ENCODE measurements at regions not wholly inside any gene's neighbourhood (a gene's known extent, or its start where the extent isn't known, plus 50 kb on each side); places are given as distances from the start of the nearest gene placed in this dataset.
A peak's percentile ranks its signal among the peaks of the same experiment; 100 is the strongest.

- H3K27ac ChIP-seq (ENCODE audit: low read depth in 1 of 3, low read length in 2 of 3), result no peak overlapping the region
- FAIRE-seq (no peak), DNase-seq (no peak)
- no peaks in the 10 kb centered on the region for H3K9me3 ChIP-seq (ENCODE audit: control insufficient read depth in 2 of 2, insufficient read depth in 1 of 2, low read depth in 1 of 2, low read length in 1 of 2)
- no peaks in the 10 kb centered on the region for H3K4me1 ChIP-seq (ENCODE audit: control insufficient read depth in 3 of 3, insufficient read depth in 2 of 3, low read depth in 1 of 3, low read length in 2 of 3)
- H3K27me3 ChIP-seq (ENCODE audit: control insufficient read depth in 3 of 3, insufficient read depth in 3 of 3, low read length in 3 of 3), result no peaks in the 10 kb centered on the region
- H3K4me3 ChIP-seq (ENCODE audit: low read depth in 1 of 3, low read length in 3 of 3), result no peak overlapping the region
- H3K36me3 ChIP-seq (ENCODE audit: control insufficient read depth in 3 of 3, insufficient read depth in 2 of 3, low read depth in 1 of 3, low read length in 3 of 3), result no peaks in the 10 kb centered on the region
- 41 to 76% (median 63%) methylated on average over 1 of the region's 1 CpG for WGBS, 3 donors
Measured at GRCh38 chr3:7957024-7957423, 544.6 kb upstream of the LMCD1 start.

DNA sequence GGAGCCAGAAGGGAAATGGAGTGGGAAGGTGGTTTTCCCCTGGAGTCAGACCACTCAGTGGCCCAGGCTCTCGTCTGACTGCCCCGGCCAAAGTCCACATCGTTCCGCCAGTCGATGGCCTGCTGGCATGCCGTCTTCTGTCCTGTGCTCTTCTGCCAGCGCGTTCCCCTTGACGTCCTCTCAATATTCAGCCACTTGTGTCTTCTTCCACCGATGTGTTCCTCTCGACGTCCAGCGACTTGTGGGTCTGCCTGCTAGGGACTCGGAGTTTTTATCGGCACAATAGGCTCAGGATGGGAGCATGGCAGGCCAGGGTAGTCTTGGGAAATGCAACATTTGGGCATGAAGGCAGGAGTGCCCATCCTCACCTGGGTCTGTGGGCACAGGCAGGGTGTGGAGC lies 542.5 kb upstream of the LMCD1 start:
- 91 to 94% (median 94%) methylated on average over 15 of the region's 15 CpGs for WGBS, 3 donors
- H3K9me3 ChIP-seq (ENCODE audit: control insufficient read depth in 2 of 2, insufficient read depth in 1 of 2, low read depth in 1 of 2, low read length in 1 of 2), result no peaks in the 10 kb centered on the region
- FAIRE-seq, result no peak
- H3K4me1 ChIP-seq (ENCODE audit: control insufficient read depth in 3 of 3, insufficient read depth in 2 of 3, low read depth in 1 of 3, low read length in 2 of 3), result no peaks in the 10 kb centered on the region
- H3K27ac ChIP-seq (ENCODE audit: low read depth in 1 of 3, low read length in 2 of 3), result no peak overlapping the region
- no peaks in the 10 kb centered on the region for H3K27me3 ChIP-seq (ENCODE audit: control insufficient read depth in 3 of 3, insufficient read depth in 3 of 3, low read length in 3 of 3)
- H3K36me3 ChIP-seq (ENCODE audit: control insufficient read depth in 3 of 3, insufficient read depth in 2 of 3, low read depth in 1 of 3, low read length in 3 of 3), result no peaks in the 10 kb centered on the region
- no peak overlapping the region for H3K4me3 ChIP-seq (ENCODE audit: low read depth in 1 of 3, low read length in 3 of 3)
- DNase-seq, result no peak

DNA sequence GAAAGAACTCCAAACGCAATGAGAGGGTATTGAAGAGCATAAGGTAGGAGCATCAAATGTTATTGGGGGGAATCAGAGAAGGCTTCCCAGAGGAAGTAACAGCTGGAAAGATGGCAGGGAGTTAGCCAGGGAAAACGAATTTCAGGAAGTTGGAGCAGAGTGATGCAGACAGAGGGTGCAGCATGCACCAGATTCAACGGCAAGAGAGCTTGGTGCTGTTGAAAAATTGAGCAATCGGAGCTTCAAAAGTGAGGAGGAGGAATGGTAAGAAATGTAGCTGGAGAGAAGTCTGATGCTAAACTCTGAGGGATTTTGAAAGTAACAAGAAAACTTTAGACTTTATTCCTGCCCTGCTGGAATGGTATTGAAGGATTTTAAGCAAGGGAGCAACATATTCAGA lies 541.0 kb upstream of the LMCD1 start:
- Histone ChIP-seq H3K36me3 (ENCODE audit: control insufficient read depth in 3 of 3, insufficient read depth in 2 of 3, low read depth in 1 of 3, low read length in 3 of 3) (no peaks in the 10 kb centered on the region), H3K27me3 (ENCODE audit: control insufficient read depth in 3 of 3, insufficient read depth in 3 of 3, low read length in 3 of 3) (no peaks in the 10 kb centered on the region), H3K4me3 (ENCODE audit: low read depth in 1 of 3, low read length in 3 of 3) (no peak overlapping the region), H3K27ac (ENCODE audit: low read depth in 1 of 3, low read length in 2 of 3) (no peak overlapping the region), H3K9me3 (ENCODE audit: control insufficient read depth in 2 of 2, insufficient read depth in 1 of 2, low read depth in 1 of 2, low read length in 1 of 2) (no peaks in the 10 kb centered on the region), H3K4me1 (ENCODE audit: control insufficient read depth in 3 of 3, insufficient read depth in 2 of 3, low read depth in 1 of 3, low read length in 2 of 3) (no peaks in the 10 kb centered on the region)
- FAIRE-seq (no peak), DNase-seq (no peak)
- WGBS, 3 donors, result 71 to 73% (median 72%) methylated on average over 4 of the region's 4 CpGs

DNA sequence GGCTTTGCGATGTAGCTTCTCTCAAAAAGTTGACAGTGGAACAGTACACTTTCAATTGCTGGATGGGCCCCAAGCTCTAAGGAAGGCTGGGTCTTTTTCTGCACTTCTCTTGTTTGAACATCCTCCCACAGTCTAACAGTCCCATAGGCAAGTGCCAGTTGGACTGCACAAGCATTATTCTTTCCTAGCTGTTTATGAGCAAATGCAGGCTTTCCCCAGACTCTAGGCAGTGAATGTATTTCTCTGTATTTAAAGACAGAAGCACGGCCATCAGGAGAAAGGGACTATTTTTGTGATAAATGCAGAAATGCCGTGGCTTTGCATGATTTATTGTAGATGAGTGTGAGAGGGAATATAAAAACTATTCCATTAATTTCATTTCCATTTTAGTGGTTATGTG lies 539.3 kb upstream of the LMCD1 start:
- no peak for DNase-seq
- Histone ChIP-seq H3K36me3 (ENCODE audit: control insufficient read depth in 3 of 3, insufficient read depth in 2 of 3, low read depth in 1 of 3, low read length in 3 of 3) (no peaks in the 10 kb centered on the region), H3K9me3 (ENCODE audit: control insufficient read depth in 2 of 2, insufficient read depth in 1 of 2, low read depth in 1 of 2, low read length in 1 of 2) (no peaks in the 10 kb centered on the region), H3K27ac (ENCODE audit: low read depth in 1 of 3, low read length in 2 of 3) (no peak overlapping the region), H3K4me1 (ENCODE audit: control insufficient read depth in 3 of 3, insufficient read depth in 2 of 3, low read depth in 1 of 3, low read length in 2 of 3) (no peaks in the 10 kb centered on the region), H3K27me3 (ENCODE audit: control insufficient read depth in 3 of 3, insufficient read depth in 3 of 3, low read length in 3 of 3) (no peaks in the 10 kb centered on the region), H3K4me3 (ENCODE audit: low read depth in 1 of 3, low read length in 3 of 3) (no peak overlapping the region)
- no peak for FAIRE-seq
- WGBS, 3 donors, result 39 to 63% (median 53%) methylated on average over 3 of the region's 3 CpGs

DNA sequence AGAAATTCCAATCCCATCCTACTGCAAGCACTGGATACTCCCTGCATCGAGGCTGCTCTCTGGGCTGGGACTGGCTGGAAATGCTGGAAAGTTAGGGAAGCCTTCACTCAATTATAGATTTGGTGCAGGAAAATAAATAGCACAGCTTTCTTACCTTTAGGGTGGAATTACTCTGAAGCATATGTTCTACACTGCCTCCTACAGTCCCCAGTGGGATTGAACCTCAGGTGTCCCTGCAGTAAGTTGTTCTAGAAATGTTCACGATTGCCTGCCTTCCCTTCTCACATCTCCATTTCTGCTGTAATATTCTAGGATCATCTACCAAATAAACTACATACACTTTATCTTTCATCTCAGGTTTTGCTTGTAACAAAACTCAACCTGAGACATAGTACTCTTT lies 536.7 kb upstream of the LMCD1 start:
- FAIRE-seq (no peak), DNase-seq (peak in 1 of 2 donors; percentile 4)
- Histone ChIP-seq H3K9me3 (ENCODE audit: control insufficient read depth in 2 of 2, insufficient read depth in 1 of 2, low read depth in 1 of 2, low read length in 1 of 2) (no peaks in the 10 kb centered on the region), H3K27me3 (ENCODE audit: control insufficient read depth in 3 of 3, insufficient read depth in 3 of 3, low read length in 3 of 3) (no peaks in the 10 kb centered on the region), H3K27ac (ENCODE audit: low read depth in 1 of 3, low read length in 2 of 3) (no peak overlapping the region), H3K4me1 (ENCODE audit: control insufficient read depth in 3 of 3, insufficient read depth in 2 of 3, low read depth in 1 of 3, low read length in 2 of 3) (no peaks in the 10 kb centered on the region), H3K36me3 (ENCODE audit: control insufficient read depth in 3 of 3, insufficient read depth in 2 of 3, low read depth in 1 of 3, low read length in 3 of 3) (no peaks in the 10 kb centered on the region), H3K4me3 (ENCODE audit: low read depth in 1 of 3, low read length in 3 of 3) (no peak overlapping the region)
- WGBS, 3 donors, result 46 to 66% (median 63%) methylated on average over 2 of the region's 2 CpGs

GRCh38 chr3:7973006-7973405 lies 528.6 kb upstream of the LMCD1 start:
- DNase-seq (no peak), FAIRE-seq (no peak)
- Histone ChIP-seq H3K4me3 (ENCODE audit: low read depth in 1 of 3, low read length in 3 of 3) (no peak overlapping the region), H3K4me1 (ENCODE audit: control insufficient read depth in 3 of 3, insufficient read depth in 2 of 3, low read depth in 1 of 3, low read length in 2 of 3) (no peaks in the 10 kb centered on the region), H3K36me3 (ENCODE audit: control insufficient read depth in 3 of 3, insufficient read depth in 2 of 3, low read depth in 1 of 3, low read length in 3 of 3) (no peaks in the 10 kb centered on the region), H3K27ac (ENCODE audit: low read depth in 1 of 3, low read length in 2 of 3) (no peak overlapping the region), H3K27me3 (ENCODE audit: control insufficient read depth in 3 of 3, insufficient read depth in 3 of 3, low read length in 3 of 3) (no peaks in the 10 kb centered on the region), H3K9me3 (ENCODE audit: control insufficient read depth in 2 of 2, insufficient read depth in 1 of 2, low read depth in 1 of 2, low read length in 1 of 2) (no peaks in the 10 kb centered on the region)
- 50 to 56% (median 55%) methylated on average over 1 of the region's 1 CpG for WGBS, 3 donors

GRCh38 chr3:7977245-7978086 lies 524.2 kb upstream of the LMCD1 start:
- no peaks in the 10 kb centered on the region for H3K4me1 ChIP-seq (ENCODE audit: control insufficient read depth in 3 of 3, insufficient read depth in 2 of 3, low read depth in 1 of 3, low read length in 2 of 3)
- H3K4me3 ChIP-seq (ENCODE audit: low read depth in 1 of 3, low read length in 3 of 3), result no peak overlapping the region
- no peaks in the 10 kb centered on the region for H3K36me3 ChIP-seq (ENCODE audit: control insufficient read depth in 3 of 3, insufficient read depth in 2 of 3, low read depth in 1 of 3, low read length in 3 of 3)
- FAIRE-seq (no peak), DNase-seq (peak in 1 of 2 donors; percentile 5)
- H3K9me3 ChIP-seq (ENCODE audit: control insufficient read depth in 2 of 2, insufficient read depth in 1 of 2, low read depth in 1 of 2, low read length in 1 of 2), result no peaks in the 10 kb centered on the region
- H3K27me3 ChIP-seq (ENCODE audit: control insufficient read depth in 3 of 3, insufficient read depth in 3 of 3, low read length in 3 of 3), result no peaks in the 10 kb centered on the region
- H3K27ac ChIP-seq (ENCODE audit: low read depth in 1 of 3, low read length in 2 of 3), result no peak overlapping the region
- WGBS, 3 donors, result 28 to 54% (median 40%) methylated on average over 5 of the region's 5 CpGs

DNA sequence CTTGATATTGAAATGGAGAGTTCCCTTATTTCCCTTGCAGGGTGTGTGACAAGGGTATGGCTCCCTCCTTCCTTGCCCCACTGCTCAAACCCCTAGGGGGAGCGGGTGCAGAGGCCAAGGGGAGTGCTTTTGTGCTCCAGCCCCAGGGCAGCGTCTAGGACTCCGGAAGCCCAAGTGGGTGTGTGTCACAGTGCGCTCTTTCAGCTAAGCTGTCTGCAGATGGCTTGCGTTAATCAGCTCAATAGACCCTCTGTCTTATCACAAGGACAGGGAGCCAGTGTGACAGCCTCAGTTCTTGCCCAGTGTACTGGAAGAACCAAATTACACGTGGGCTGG lies 523.6 kb upstream of the LMCD1 start:
- H3K36me3 ChIP-seq (ENCODE audit: control insufficient read depth in 3 of 3, insufficient read depth in 2 of 3, low read depth in 1 of 3, low read length in 3 of 3), result no peaks in the 10 kb centered on the region
- H3K4me3 ChIP-seq (ENCODE audit: low read depth in 1 of 3, low read length in 3 of 3), result no peak overlapping the region
- FAIRE-seq, result no peak
- H3K27me3 ChIP-seq (ENCODE audit: control insufficient read depth in 3 of 3, insufficient read depth in 3 of 3, low read length in 3 of 3), result no peaks in the 10 kb centered on the region
- H3K9me3 ChIP-seq (ENCODE audit: control insufficient read depth in 2 of 2, insufficient read depth in 1 of 2, low read depth in 1 of 2, low read length in 1 of 2), result no peaks in the 10 kb centered on the region
- DNase-seq, result no peak
- 60 to 68% (median 68%) methylated on average over 6 of the region's 6 CpGs for WGBS, 3 donors
- no peaks in the 10 kb centered on the region for H3K4me1 ChIP-seq (ENCODE audit: control insufficient read depth in 3 of 3, insufficient read depth in 2 of 3, low read depth in 1 of 3, low read length in 2 of 3)
- no peak overlapping the region for H3K27ac ChIP-seq (ENCODE audit: low read depth in 1 of 3, low read length in 2 of 3)

DNA sequence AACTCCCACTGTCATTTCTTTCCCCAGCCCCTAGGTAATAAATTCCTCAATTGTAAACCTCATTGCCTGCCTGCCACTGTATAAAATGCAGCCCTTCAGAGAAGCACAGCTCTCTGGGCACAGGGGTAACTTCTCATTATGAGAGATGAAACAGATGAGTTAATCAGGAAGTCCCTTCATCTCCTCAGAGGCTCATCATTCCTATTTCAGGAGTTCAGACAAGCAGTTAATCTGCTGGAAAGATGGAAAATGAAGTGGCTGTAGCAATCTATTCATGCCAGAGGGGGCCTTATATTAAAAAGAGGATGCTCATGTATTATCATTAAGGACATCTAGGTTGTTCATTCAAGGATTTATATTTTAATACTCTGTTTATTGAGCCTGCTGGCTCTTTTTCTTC lies 519.5 kb upstream of the LMCD1 start:
- H3K9me3 ChIP-seq (ENCODE audit: control insufficient read depth in 2 of 2, insufficient read depth in 1 of 2, low read depth in 1 of 2, low read length in 1 of 2), result no peaks in the 10 kb centered on the region
- DNase-seq (no peak), FAIRE-seq (no peak)
- no peak overlapping the region for H3K4me3 ChIP-seq (ENCODE audit: low read depth in 1 of 3, low read length in 3 of 3)
- H3K36me3 ChIP-seq (ENCODE audit: control insufficient read depth in 3 of 3, insufficient read depth in 2 of 3, low read depth in 1 of 3, low read length in 3 of 3), result no peaks in the 10 kb centered on the region
- H3K27ac ChIP-seq (ENCODE audit: low read depth in 1 of 3, low read length in 2 of 3), result no peak overlapping the region
- no peaks in the 10 kb centered on the region for H3K27me3 ChIP-seq (ENCODE audit: control insufficient read depth in 3 of 3, insufficient read depth in 3 of 3, low read length in 3 of 3)
- no peaks in the 10 kb centered on the region for H3K4me1 ChIP-seq (ENCODE audit: control insufficient read depth in 3 of 3, insufficient read depth in 2 of 3, low read depth in 1 of 3, low read length in 2 of 3)

Measured in small intestine (tissue), 7 donors.